Kidney (tissue), 13 donors: ENCODE measurements at regions not wholly inside any gene's neighbourhood (a gene's known extent, or its start where the extent isn't known, plus 50 kb on each side); places are given as distances from the start of the nearest gene placed in this dataset.

Source experiments
- DNase-seq, 5 donors: peaks; one replicate each; pipeline ENCODE4 v3.0.0-alpha.2; 2013 to 2020
- FAIRE-seq: peaks from 2 replicates; lab custom pipeline; 2012; peaks lifted over from hg19 to GRCh38; lab: Jason Lieb, UNC
- H3K27ac ChIP-seq, 2 donors: one replicate each; pipeline ENCODE4 v1.7.0; 2013; ENCODE audit warnings: low read depth in 2 of 2, low read length in 2 of 2, inconsistent platforms in 1 of 2
- H3K27me3 ChIP-seq: one replicate; pipeline ENCODE4 v1.7.1; 2013; ENCODE audit warnings: low read length, inconsistent platforms; ENCODE audit not compliant: control insufficient read depth, insufficient read depth
- H3K36me3 ChIP-seq, 3 donors: one replicate each; pipeline versions ENCODE4 v1.7.0 to v1.7.1; 2013; ENCODE audit warnings: low read length in 3 of 3, control low read depth in 1 of 3, inconsistent platforms in 1 of 3; ENCODE audit not compliant: insufficient read depth in 3 of 3, control insufficient read depth in 2 of 3
- H3K4me1 ChIP-seq, 3 donors: one replicate each; pipeline versions ENCODE4 v1.7.0 to v1.7.1; 2013; ENCODE audit warnings: low read length in 3 of 3, inconsistent platforms in 1 of 3, low read depth in 1 of 3; ENCODE audit not compliant: control insufficient read depth in 2 of 3, insufficient read depth in 2 of 3
- H3K4me3 ChIP-seq, 3 donors: one replicate each; pipeline versions ENCODE4 v1.7.0 to v1.8.1; 2013; ENCODE audit warnings: low read length in 3 of 3, control low read depth in 1 of 3, inconsistent platforms in 1 of 3
- H3K9ac ChIP-seq, 3 donors: one replicate each; pipeline versions ENCODE4 v1.7.0 to v1.7.1; 2013; ENCODE audit warnings: low read length in 3 of 3, control low read depth in 1 of 3, inconsistent platforms in 1 of 3
- H3K9me3 ChIP-seq, 3 donors: one replicate each; pipeline versions ENCODE4 v1.7.0 to v1.7.1; 2013; ENCODE audit warnings: low read length in 3 of 3, control low read depth in 1 of 3, inconsistent platforms in 1 of 3; ENCODE audit not compliant: control insufficient read depth in 2 of 3, insufficient read depth in 1 of 3
- CTCF ChIP-seq: IDR thresholded peaks from 3 replicates; pipeline ENCODE4 v1.5.1; 2012; ENCODE audit warnings: mild to moderate bottlenecking, moderate library complexity, borderline replicate concordance; ENCODE audit not compliant: insufficient read depth; ENCODE audit errors: extremely low read depth
- intact Hi-C: fragments of 100-400 bp; cut with DNase I; formaldehyde crosslinking; loops from one replicate; pipeline ENCODE4 v1.11.1; 2022
- donor health status: control.
- donor health status: control.
- donor health status: control.
- donor health status: control.
- donor health status: control.
- donor health status: DM: yes; HTN: yes; CAD: no.
- donor health status: Normal renal cell carcinoma (clear cell type).

DNA sequence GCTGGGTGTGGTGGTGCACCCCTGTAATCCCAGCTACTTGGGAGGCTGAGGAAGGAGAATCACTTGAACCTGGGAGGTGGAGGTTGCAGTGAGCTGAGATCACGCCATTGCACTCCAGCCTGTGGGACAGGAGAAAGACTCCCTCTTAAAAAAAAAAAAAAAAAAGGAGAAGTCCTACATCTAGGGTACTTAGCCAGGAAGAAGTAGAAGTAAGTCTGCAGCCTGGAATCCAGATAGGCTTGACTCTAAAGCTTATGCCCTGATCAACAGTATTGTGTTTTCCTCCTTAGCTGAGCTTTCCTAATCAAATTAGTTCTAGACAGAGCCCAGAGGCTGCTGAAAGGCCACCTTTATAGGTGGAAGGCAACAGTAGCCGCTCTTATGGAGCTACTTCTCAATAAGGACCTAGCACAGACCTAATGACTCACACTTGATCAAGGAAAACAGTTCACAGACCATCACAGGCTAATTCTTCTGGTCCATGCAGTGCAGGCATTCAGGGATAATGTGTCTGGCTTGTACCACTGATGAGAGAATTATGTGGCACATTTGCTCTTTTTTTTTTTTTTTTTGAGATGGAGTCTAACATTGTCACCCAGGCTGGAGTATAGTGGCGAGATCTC is 105.5 kb upstream of the KLF4 start:
- TF ChIP-seq CTCF = no peak
- no peaks in the 10 kb centered on the region for H3K27me3 ChIP-seq
- H3K4me3 ChIP-seq = no peak overlapping the region
- DNase-seq (no peak), FAIRE-seq (no peak)
- no peaks in the 10 kb centered on the region for H3K4me1 ChIP-seq
- intact Hi-C loops = no loop called here
- H3K9me3 ChIP-seq = no peaks in the 10 kb centered on the region
- H3K9ac ChIP-seq = no peak overlapping the region
- H3K36me3 ChIP-seq = no peaks in the 10 kb centered on the region
- no peak overlapping the region for H3K27ac ChIP-seq

DNA sequence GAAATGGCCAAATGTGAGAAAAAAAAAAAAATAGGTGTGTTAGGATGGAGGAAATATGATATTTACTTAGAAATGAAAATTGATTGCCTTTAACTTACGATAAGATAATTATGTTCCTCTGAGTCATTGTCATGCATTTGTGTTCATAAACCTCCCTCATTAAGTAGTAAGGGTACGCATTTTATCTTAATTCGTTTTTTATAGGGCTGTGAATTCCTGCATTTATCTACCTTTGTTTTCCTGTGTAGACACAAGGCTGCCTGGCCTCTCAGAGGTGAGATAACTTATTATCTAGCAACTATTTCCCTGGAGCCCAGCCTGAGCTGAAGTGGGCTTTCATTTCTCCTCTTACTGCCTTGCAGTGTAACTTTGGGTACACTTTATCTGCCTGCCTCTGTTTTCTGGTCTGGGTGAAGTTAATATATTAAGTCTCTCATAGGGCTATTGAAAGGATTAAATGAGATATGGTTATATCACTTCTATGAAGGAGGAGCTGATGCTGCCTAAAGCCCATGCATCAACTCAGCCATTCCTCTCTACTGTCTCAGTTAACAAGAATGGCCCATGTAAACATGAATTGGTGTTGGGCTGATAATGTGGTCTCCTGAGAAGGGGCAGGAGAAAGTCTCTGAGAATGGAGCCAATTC is 103.8 kb upstream of the KLF4 start:
- FAIRE-seq = no peak
- H3K36me3 ChIP-seq = no peaks in the 10 kb centered on the region
- H3K27ac ChIP-seq = no peak overlapping the region
- no peak for DNase-seq
- TF ChIP-seq CTCF = no peak
- H3K9me3 ChIP-seq = no peaks in the 10 kb centered on the region
- no peak overlapping the region for H3K9ac ChIP-seq
- H3K4me3 ChIP-seq = no peak overlapping the region
- H3K27me3 ChIP-seq = no peaks in the 10 kb centered on the region
- intact Hi-C loops = no loop called here
- no peaks in the 10 kb centered on the region for H3K4me1 ChIP-seq

DNA sequence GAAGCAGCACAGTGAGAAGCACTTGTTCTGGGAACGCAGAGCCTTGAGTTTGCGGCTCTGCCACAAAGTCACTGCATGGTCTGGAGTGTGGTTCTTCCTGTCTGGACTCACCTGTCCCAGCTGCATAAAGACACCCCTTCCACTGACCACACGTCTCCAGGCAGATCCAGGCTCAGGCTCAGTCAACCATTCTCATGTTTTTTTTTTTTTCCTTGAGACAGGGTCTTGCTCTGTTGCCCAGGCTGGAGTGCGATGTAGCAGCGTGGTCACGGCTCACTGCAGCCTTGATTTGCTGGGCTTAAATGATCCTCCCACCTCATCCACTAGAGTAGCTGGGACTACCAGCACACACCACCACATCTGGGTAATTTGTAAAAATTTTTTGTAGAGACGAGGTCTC is 102.9 kb upstream of the KLF4 start:
- no peak for FAIRE-seq
- no peak for TF ChIP-seq CTCF
- intact Hi-C loops = no loop called here

DNA sequence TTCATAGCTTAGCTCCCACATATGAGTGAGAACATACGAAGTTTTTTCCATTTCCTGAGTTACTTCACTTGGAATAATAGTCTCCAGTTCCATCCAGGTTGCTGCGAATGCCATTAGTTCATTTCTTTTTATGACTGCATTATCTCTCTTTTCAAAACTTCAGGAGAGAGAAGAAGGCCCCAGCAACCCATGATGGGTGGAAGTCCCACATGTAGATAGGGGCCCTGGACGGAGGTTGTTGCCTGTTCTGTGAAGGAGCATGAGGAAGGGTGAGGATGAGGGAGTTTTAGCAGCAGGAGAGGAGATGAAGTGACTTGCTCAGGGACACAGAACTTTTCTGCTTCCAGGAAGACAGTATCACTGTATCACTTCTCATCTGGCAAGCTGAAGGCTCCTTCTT is 102.2 kb upstream of the KLF4 start:
- no peaks in the 10 kb centered on the region for H3K27me3 ChIP-seq
- no peak overlapping the region for H3K27ac ChIP-seq
- H3K9me3 ChIP-seq = no peaks in the 10 kb centered on the region
- H3K9ac ChIP-seq = no peak overlapping the region
- no peaks in the 10 kb centered on the region for H3K36me3 ChIP-seq
- intact Hi-C loops = no loop called here
- H3K4me3 ChIP-seq = no peak overlapping the region
- TF ChIP-seq CTCF = no peak
- no peak for DNase-seq
- H3K4me1 ChIP-seq = no peaks in the 10 kb centered on the region
- no peak for FAIRE-seq

More for the DNA sequence above, 102.9 kb upstream of the KLF4 start:
- H3K36me3 ChIP-seq = no peaks in the 10 kb centered on the region
- H3K4me3 ChIP-seq = no peak overlapping the region
- no peaks in the 10 kb centered on the region for H3K9me3 ChIP-seq
- no peaks in the 10 kb centered on the region for H3K4me1 ChIP-seq
- no peak overlapping the region for H3K9ac ChIP-seq
- H3K27me3 ChIP-seq = no peaks in the 10 kb centered on the region
- H3K27ac ChIP-seq = no peak overlapping the region
- peak in 2 of 5 donors; percentile 15 to 36 for DNase-seq
